NCI-H774 (cell line): ENCODE measurements at regions not wholly inside any gene's neighbourhood (a gene's known extent, or its start where the extent isn't known, plus 50 kb on each side); places are given as distances from the start of the nearest gene placed in this dataset.

Experiments
- DNase-seq: peaks from one replicate; lab custom pipeline; 2025; lab: John Stamatoyannopoulos, UW

DNA sequence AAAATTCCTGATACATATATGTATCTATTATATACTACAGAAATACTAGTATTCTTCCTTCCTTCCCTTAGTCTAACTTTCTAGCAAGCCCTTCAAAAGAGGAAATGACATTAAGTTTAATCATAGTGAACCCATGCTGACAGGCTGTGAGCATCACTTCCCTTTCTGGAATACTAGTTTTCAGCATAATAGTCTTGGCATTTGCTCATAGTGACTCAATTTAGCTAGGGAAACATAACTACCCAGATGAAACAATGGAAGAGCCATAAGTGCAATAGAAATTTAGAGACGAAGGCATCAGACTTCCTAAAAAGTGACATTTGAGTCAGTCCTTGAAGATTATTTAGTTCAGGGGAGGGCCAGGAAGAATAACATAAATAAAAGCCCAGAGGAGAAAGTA lies 184.5 kb upstream of the CRY1 start:
- no peak for DNase-seq

DNA sequence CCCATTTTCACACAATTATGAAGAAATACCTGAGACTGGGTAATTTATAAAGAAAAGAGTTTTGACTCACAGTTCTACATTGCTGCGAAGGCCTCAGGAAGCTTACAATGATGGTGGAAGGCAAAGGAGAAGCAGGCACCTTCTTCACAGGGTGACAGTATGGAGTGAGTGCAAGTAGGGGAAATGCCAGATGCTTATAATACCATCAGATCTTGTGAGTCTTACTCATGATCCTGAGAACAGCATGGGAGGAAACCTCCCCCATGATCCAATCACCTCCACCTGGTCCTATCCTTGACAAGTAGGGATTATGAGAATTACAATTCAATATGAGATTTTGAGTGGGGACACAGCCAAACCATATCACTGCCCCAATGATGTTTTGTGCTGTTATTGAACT lies 189.3 kb upstream of the CRY1 start:
- no peak for DNase-seq

DNA sequence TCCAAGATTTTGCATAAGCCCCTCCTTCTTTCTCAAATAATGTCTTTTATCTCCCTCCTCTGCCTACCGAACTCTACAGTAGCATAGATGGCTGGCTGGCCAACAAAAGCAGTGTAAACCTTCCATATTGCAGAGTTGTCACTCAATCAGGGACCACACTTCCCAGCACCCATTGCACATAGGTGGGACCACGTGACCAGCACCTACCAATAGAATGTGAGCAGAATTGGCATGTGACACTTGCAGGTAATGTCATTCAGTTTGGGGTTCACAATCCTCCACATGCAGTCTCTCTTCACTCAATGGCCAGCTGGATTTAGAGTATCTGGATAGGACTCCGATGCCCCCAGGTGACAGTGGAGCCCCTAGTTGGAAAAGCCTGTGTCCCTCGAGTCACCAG lies 190.3 kb upstream of the CRY1 start:
- no peak for DNase-seq

DNA sequence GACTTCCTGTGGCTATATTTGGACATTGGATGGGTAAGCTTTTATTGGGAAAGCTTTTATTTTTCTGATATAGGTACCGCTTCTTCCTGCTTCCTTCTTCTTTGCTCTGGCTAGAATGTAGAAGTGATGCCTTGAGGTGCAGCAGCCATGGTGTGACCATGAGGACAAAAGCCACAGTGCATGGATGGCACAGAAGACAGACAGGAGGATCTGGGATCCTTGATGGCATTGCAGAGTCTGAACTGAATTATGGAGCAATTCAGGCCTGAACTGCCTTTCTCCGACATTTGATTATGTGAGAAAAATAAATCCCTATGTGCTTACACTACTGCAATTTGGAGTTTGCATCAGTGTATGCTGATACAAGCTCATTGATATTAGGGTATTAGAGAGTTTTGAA lies 191.3 kb upstream of the CRY1 start:
- DNase-seq = no peak

DNA sequence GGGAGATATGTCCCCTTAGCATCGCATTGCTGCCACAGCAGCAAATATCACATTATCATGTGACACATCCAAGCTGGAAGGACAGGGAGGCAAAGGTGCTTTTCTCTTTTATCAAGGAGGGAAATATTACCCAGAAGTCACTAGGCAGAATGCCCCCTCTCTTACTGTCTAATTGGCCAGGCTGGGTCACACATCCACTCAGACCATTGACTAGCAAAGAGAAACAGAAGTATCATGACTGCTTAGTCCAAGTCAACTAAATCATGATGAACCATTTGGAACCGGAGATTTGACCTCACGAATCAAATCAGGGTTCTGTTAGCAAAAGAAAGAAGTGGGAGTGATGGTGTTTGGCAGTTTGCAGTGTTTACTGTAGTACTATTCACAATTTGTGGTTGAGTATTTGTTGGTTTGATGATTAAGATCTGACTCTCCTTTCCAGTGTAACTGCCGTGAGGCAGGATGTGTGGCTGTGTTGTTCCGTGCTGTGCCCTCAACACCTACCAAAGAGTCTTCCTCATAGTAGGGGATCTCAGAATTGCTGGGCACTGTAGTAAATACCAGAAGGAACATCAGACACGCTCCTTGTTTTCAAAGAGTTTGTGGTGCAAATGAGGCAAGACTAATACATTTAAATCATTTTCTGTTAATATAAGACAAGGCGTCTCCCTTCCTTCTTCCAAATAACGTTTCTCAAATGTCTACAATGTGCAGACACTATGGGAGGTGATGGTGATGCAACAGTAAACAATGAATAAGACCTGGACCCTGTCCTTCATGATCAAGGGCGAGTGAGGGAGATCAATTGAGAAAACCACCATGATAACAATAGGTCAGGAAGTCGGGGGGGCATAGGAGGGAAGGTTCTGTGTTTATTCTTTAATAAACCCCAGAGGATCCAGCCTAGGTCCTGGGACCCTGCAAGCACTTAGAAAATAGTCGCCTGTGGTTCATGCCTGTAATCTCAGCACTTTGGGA lies 194.4 kb upstream of the CRY1 start:
- DNase-seq = no peak

DNA sequence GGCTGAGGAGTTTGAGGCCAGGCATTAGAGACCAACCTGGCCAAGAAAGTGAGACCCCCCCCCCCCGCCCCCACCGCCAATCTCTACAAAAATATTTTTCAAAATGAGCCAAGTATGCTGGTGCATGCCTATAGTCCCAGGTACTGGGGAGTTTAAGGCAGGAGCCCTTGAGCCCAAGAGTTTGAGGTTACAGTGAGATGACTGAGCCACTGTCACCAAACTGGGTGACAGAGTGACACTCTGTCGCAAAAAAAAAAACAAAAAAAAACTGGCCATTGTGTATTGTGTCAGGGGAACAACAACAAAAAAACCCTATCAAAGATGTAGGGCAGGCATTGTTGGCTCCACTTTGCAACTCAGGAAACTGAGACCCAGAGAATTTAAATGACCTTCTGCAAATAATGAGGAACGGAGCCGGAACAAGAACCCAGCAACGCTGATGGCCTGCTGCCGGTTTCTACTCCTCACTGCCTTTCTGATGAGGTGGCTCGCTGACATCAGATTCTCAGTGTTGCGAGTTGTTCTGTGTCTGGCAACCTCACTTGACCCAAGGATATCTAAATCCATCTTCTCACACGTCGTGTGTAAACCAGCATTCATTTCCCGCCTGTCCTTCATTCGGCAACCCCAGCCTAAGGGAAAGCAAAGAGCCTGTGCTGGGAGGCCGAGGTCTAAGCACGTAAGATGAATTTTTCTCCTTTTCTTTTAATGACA lies 195.2 kb upstream of the CRY1 start:
- no peak for DNase-seq

DNA sequence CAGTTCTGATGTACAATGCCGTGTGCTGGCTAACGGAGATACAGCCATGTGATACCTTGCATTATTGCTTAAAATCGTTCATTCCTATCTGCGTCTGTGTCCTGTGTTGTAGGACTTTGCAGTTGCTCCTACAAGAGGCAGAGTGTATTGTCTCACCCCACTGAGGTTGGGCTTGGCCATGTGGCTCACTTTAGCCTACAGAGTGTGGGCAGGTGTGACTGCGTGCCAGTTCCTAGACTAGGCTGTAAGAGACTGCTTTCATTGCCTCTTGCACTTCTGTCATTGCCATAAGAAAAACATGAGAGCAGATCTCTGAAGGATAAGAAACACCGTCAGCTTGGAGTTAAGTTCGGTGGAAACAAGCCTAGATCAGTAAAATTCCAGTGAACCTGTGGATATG lies 197.7 kb upstream of the CRY1 start:
- no peak for DNase-seq

DNA sequence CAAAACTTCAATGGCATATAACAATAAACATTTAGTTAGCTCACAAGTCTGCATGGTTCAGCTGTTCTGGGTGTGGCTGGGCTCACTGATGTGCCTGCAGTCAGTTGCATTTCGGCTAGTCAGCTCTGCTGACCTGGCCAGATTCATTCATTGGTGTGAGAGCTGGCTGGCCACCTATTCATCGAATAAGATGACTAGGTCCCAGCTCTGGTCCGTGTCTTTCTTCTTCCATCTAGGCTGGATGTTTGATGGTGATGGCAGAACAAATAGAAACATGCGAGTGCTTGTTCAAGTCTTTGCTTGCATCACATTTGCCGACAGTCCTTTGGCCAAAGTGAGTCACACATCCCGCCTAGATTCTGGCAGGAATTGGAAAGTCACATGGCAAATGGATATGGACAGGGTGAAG lies 203.3 kb upstream of the CRY1 start:
- no peak for DNase-seq

DNA sequence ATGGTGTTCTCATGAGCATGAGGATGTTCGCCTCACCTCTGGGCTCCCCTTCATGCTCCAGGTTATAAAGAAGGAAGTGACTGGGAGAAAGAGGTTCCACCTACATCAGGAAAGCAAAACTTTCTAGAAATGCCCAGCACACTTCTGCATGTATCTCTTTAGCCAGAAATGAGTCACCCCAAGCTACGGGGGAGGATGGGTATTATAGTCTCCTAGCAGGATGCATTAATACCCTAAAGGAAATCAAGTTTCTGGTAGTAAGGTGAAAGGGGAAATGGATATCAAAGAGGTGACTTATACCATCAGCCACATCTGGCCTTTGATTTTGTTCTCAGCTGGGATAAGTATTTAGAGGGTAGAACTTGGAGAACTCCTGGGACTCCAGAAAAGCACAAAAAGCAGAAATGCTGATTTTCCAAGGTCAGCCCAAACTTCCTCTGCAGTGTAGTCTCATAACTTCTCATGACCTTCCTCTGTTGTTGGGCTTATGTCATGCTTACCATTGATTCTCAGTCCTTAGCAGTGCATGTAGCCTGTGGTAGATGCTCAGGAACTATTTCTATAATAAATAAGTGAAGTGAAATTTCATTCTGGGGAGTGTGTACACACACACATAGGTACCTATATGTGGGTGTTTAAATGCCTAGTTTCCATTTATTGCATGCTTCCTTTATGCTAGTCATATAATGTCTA lies 209.4 kb upstream of the CRY1 start:
- DNase-seq = no peak

DNA sequence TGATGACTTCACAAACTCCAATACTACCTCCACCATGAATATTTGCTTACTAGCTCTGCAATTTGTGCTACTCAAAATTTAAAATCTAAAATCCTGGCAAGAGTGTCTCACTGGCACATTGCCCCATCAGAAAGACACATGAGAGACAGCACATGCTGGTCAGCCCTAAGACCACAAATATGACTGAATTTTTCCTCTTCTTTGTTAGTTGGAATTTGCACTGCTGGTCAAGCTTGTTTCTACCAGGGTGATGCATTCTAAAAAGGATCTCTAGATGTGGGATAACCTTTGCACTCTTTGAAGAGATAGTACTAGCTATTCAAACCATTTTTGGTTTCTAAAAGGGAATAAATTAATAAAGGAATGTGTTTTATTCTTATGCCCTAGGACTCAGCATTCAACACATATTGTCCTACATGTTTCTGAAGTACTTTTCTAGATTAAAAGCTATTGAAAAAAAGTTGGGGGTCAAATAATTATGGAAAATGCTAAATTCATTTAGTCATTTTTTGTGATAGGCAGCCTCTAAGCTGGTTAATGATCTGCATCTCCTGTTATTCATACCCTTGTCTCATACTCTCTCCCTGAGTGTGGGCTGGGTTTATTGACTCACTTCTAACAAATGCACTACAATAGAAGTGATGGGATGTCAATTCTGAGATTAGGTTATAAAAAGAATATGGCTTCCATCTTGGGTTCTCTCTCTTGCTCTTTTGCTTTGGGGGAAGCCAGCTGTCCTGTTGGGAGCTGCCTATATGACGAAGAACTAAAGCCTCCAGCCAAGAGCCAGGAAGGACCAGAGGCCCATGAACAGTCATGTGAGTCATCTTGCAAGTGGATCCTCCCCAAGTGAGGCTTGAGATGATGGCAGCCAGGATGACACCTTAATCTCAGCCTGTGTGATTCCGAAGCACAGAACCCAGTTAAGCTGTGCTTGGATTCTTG lies 211.5 kb upstream of the CRY1 start:
- no peak for DNase-seq

DNA sequence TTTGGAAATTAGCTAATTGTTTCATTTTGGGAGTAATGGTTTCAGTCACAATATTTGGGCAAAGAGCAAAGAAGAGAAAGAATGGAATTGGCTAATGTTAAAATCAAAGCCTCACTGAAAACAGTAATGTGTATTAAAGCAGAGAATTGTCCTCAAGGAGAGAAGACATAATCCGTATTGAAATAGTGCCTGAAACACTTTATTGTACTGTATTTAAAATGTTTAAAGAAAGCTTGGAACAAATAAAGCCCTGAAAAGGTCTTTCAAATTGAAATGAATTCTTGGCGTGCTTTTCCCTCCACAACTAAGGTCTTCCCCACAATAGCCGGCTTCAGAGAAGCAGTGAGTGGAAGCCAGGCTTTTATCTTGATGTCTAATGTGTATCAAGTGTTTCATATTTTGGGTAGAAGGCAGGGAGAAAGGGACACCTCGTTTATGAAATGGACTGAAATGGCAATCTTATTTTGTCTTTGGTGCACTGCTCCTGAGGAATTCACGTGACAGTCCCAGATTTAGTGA lies 212.9 kb upstream of the CRY1 start:
- no peak for DNase-seq

DNA sequence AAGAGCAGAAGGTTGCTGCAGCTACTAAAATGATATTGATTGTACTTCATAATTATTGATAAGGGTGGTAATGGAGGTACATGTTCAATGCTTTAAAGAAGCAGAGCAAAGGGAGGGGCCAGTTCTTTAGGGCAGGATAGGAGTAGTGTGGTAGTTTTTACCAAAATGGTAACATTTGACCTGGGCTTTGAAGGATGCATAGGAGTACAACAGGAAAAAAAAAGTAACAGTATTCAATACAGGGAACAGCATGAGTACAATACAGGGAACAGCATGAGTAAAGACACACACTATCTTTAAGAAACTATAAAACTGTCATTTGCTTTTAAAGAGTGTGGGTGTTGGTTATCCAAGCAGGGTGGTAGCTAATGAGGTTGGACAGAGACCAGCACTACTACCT lies 215.0 kb upstream of the CRY1 start:
- no peak for DNase-seq

DNA sequence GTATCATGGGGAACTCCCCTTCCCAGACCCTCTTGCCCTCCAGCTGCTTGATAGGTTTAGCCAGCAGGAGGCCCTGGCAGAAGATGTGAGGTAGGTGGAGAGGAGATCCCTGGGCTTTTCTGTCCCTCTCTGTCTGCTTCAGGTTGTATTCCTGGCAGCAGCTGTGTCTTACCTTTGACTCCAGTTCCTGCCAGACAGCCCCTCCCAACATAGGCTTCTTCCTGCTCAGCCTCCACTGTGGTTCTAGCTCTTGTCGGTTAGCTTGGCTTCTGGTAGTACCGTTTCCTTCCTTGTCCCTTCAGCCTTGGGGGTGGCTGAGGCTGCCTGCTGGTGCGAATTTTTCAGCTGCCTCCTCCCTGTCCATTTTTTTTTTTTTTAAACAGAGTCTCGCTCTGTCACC lies 215.7 kb upstream of the CRY1 start:
- DNase-seq = no peak

DNA sequence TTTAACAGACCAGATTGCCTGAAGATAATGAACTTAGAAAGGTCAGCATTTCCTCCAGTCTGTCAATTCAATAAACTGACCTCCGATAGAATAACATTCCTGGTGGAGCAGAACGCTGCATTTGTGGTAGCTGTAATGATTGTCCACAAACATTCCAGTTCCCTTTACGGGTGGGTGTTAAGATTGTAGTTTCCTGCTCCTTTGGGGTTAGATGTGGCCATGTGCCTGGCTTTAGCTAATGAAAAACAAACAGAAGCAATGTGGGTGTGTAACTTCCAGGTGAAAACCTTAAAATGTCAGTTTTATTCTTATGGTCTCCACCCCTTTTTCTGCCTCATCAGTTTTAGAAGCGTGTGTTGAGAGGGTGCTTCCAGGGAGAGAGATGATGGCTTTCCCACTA lies 217.3 kb upstream of the CRY1 start:
- DNase-seq = no peak

DNA sequence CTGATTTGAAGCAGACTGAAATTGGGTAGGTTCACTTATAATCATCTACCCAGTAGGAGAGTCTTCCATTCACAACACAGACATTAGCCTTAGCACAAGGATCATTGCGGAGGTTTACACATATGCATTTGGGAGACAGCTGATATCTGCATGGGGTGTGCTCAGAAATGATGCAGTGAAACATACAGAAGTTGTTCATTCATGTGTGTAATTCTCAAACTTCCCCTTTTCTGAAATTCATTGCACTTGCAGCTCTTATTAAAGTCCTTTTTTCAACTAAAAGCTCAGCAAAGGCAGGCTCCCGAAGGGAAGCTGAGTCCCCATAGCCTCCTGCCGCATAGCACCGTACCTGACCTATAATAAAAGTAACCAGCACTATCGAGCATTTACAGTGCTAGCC lies 218.3 kb upstream of the CRY1 start:
- no peak for DNase-seq

DNA sequence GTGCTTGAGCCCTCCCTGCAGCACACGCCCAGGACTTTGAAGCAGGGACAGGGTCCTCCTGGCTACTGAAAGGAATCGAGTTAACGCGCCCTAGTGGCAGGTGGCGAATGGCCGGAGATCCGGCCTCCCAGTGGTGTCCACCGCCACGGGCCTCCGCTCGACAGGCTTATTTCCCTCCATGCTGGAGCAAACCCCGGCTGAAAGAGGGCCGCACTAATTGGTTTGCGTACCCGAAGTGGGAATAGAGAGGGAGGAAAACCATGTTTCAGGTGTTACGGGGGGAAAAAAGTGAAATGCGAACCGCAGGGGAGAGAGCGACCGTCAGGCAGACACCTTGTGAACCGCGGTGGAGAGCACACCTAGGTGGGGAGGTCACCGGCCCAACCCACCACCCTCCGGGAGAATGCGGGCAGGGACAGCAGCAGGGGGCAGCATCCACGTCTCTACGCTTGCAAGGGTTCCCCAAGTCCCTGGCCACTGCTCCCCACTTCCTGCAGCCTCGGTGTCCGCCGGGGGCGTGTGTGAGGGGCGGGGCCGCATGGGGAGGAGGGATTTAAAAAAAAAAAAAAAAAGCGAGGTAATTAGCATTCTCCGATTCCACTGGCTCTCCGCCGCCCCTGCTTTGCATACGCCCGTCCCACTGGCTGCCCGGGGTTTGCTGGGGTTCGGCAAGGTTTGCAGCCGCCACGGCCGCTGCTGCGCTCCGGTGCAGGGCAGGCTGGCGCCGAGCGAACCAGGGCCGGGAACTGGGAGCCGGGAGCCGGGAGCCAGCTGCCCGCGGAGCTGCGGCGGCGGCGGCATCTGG lies 224.6 kb upstream of the CRY1 start:
- DNase-seq = peak; percentile 97

DNA sequence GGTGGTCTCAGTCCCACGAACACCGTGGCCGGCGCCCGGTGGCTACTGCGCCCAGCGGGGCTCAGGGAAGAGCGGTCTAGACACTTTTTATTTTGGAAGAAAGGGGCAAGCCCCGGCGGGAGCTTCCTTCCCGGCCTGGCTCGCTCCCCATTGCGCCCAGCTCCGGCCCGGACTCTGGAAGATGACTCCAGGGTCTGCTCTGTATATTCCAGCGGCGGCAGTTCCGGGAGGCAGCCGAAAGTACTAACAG lies 225.1 kb upstream of the CRY1 start:
- no peak for DNase-seq

DNA sequence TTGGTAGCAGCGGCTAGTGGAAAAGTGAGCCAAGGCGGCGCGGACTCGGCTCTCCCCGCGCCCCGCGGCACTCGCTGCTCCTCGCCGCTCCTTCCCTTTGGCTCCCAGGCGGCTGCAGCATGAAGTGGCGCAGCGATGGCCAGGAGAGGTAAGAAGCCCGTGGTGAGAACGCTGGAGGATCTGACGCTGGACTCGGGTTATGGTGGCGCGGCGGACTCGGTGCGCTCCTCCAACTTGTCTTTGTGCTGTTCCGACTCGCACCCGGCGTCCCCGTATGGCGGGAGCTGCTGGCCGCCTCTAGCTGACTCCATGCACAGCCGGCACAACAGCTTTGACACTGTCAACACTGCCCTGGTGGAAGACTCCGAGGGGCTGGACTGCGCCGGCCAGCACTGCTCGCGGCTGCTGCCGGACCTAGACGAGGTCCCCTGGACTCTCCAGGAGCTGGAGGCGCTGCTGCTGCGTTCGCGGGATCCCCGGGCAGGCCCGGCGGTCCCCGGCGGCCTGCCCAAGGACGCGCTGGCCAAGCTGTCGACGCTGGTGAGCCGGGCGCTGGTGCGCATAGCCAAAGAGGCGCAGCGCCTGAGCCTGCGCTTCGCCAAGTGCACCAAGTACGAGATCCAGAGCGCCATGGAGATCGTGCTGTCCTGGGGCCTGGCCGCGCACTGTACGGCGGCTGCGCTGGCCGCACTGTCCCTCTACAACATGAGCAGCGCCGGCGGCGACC lies 225.6 kb upstream of the CRY1 start:
- peak; percentile 21 for DNase-seq

DNA sequence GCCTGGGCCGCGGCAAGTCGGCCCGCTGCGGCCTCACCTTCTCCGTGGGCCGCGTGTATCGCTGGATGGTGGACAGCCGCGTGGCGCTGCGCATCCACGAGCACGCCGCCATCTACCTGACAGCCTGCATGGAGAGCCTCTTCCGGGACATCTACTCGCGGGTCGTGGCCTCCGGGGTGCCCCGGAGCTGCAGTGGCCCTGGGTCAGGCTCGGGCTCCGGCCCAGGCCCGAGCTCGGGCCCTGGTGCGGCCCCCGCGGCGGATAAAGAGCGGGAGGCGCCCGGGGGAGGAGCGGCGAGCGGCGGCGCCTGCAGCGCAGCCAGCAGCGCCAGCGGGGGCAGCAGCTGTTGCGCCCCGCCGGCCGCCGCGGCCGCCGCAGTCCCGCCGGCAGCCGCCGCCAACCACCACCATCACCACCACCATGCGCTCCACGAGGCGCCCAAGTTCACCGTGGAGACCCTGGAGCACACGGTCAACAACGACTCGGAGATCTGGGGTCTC lies 226.2 kb upstream of the CRY1 start:
- DNase-seq = peak; percentile 40
